ENCODE measurements at regions not wholly inside any gene's neighbourhood (a gene's known extent, or its start where the extent isn't known, plus 50 kb on each side); places are given as distances from the start of the nearest gene placed in this dataset.

DNA sequence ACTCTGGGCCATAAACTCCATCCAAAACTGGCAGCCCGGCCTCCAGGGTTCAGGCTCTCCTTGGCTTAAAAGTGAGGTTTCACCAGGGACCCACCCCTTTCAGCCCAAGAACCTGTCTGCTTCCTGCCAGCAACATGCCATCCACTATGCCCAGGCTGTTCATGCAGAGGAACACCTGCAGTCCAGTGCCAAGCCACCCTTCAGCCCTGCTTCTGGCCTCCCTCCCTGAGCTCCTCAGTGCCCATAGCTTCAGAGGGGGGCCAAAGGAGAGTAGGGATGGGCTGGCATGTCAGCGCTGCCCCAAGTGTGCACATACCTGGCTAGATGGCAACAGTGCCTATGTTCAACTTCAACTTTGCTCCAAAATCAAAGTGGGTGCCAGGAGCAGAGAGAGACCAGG lies 166.9 kb upstream of the MRPS30 start:
- H3K4me1 ChIP-seq (ENCODE audit: low read length): no peaks in the 10 kb centered on the region
- H3K9ac ChIP-seq (ENCODE audit: low read length): no peak overlapping the region
- H3K79me2 ChIP-seq (ENCODE audit: low read length): no peaks in the 10 kb centered on the region
- H3K9me3 ChIP-seq (ENCODE audit: insufficient read depth, low read length): no peaks in the 10 kb centered on the region
- H3K27me3 ChIP-seq (ENCODE audit: low read depth, low read length): no peaks in the 10 kb centered on the region
- no peaks in the 10 kb centered on the region for H4K20me1 ChIP-seq (ENCODE audit: insufficient read depth, low read length)
- no peaks in the 10 kb centered on the region for H3K36me3 ChIP-seq (replicated peaks; ENCODE audit: low read depth, low read length)
- no peak overlapping the region for H3K27ac ChIP-seq (ENCODE audit: low read length)
- H3K4me2 ChIP-seq (ENCODE audit: low read length): no peak overlapping the region
- H3K4me3 ChIP-seq (ENCODE audit: low read length): no peak overlapping the region
- TF ChIP-seq, protein P1, sequence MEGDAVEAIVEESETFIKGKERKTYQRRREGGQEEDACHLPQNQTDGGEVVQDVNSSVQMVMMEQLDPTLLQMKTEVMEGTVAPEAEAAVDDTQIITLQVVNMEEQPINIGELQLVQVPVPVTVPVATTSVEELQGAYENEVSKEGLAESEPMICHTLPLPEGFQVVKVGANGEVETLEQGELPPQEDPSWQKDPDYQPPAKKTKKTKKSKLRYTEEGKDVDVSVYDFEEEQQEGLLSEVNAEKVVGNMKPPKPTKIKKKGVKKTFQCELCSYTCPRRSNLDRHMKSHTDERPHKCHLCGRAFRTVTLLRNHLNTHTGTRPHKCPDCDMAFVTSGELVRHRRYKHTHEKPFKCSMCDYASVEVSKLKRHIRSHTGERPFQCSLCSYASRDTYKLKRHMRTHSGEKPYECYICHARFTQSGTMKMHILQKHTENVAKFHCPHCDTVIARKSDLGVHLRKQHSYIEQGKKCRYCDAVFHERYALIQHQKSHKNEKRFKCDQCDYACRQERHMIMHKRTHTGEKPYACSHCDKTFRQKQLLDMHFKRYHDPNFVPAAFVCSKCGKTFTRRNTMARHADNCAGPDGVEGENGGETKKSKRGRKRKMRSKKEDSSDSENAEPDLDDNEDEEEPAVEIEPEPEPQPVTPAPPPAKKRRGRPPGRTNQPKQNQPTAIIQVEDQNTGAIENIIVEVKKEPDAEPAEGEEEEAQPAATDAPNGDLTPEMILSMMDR (IDR thresholded peaks at IDR 0.05; ENCODE audit: low read depth, low read length): no peak
- no peak for TF ChIP-seq EZH2phosphoT487 (IDR thresholded peaks at IDR 0.05; ENCODE audit: low read depth)
- no peak overlapping the region for H2AFZ ChIP-seq (ENCODE audit: low read depth, low read length)

DNA sequence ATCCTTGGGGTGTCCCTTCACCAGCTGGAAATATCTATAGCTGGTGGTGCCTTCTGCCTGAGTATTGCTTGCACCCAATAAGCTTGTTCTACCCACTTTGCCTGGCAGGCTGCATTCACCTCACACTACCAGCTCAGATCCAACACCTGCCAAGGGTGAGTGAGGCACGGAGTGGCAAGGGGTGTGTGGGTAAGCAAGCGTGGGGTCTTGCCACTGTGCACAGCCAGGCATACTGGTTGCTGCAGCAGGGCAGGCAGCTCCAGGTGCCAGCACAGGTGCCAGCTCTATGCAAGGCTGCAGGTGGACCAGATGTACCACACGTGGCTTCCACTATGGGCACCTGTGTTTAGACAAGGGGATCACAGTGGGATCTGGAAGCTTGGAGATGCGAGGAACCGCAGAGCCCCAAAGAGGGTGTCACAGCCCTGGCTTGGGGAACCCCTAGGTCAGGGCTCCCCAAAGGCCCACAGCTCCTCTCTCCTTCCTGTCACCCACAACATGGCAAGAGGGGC lies 167.7 kb upstream of the MRPS30 start:
- no peaks in the 10 kb centered on the region for H3K4me1 ChIP-seq (ENCODE audit: low read length)
- H3K36me3 ChIP-seq (replicated peaks; ENCODE audit: low read depth, low read length): no peaks in the 10 kb centered on the region
- H3K4me3 ChIP-seq (ENCODE audit: low read length): no peak overlapping the region
- H3K9ac ChIP-seq (ENCODE audit: low read length): no peak overlapping the region
- no peaks in the 10 kb centered on the region for H3K79me2 ChIP-seq (ENCODE audit: low read length)
- H3K9me3 ChIP-seq (ENCODE audit: insufficient read depth, low read length): no peaks in the 10 kb centered on the region
- H2AFZ ChIP-seq (ENCODE audit: low read depth, low read length): no peak overlapping the region
- H4K20me1 ChIP-seq (ENCODE audit: insufficient read depth, low read length): no peaks in the 10 kb centered on the region
- no peak overlapping the region for H3K4me2 ChIP-seq (ENCODE audit: low read length)
- no peak overlapping the region for H3K27ac ChIP-seq (ENCODE audit: low read length)
- H3K27me3 ChIP-seq (ENCODE audit: low read depth, low read length): no peaks in the 10 kb centered on the region
- TF ChIP-seq EZH2phosphoT487 (IDR thresholded peaks at IDR 0.05; ENCODE audit: low read depth): no peak
- TF ChIP-seq, protein P1 (IDR thresholded peaks at IDR 0.05; ENCODE audit: low read depth, low read length): no peak

DNA sequence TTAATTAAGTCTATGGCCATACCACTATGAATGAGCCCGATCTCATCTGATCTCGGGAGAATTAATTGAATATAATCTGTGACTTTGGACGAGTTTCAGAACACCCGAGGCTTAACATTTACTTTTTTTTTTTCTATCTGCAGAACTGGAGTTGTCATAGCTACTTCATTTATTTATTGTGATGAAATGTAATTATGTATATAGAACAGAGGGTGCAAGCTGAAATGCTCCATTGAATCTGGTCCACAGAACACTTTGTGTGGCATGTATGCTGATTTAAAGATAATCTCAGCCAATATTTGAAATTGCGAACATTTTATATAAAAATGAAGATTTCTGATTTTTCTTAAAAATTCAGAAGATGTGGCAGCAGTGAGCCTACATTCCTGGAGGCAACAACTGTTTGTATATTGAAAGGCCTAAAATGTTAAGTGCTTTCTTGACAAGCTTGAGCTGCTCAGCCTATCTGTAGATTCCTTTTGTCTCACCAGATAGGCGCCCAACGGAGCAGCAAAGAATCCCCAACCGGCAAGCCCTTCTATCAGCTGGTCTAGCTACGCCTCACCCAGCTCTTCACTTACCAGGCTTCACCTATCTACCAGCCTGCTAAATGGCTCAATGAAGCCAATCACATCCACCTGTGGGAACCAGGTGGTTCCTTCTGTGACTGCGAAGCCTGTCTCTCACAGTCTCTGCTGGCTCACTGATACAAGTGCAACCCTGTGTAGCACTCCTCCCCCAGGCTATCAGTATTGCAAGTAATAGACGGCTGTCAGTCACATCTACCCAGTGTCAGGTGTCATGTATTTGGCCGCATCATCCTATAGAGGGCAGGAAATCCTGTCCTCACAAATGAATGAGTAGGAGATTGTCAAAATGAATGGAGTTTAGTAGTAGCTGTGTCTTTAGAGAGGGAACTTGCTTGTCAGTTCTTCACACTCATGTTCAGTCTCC lies 170.6 kb upstream of the MRPS30 start:
- Histone ChIP-seq H2AFZ (ENCODE audit: low read depth, low read length) (no peak overlapping the region), H3K9ac (ENCODE audit: low read length) (no peak overlapping the region), H3K9me3 (ENCODE audit: insufficient read depth, low read length) (no peaks in the 10 kb centered on the region), H3K4me3 (ENCODE audit: low read length) (no peak overlapping the region), H3K4me2 (ENCODE audit: low read length) (no peak overlapping the region), H3K79me2 (ENCODE audit: low read length) (no peaks in the 10 kb centered on the region), H3K27ac (ENCODE audit: low read length) (no peak overlapping the region), H3K36me3 (replicated peaks; ENCODE audit: low read depth, low read length) (no peaks in the 10 kb centered on the region), H3K4me1 (ENCODE audit: low read length) (no peaks in the 10 kb centered on the region), H4K20me1 (ENCODE audit: insufficient read depth, low read length) (no peaks in the 10 kb centered on the region), H3K27me3 (ENCODE audit: low read depth, low read length) (no peaks in the 10 kb centered on the region)
- TF ChIP-seq EZH2phosphoT487 (IDR thresholded peaks at IDR 0.05; ENCODE audit: low read depth): no peak
- TF ChIP-seq, protein P1 (IDR thresholded peaks at IDR 0.05; ENCODE audit: low read depth, low read length): no peak

DNA sequence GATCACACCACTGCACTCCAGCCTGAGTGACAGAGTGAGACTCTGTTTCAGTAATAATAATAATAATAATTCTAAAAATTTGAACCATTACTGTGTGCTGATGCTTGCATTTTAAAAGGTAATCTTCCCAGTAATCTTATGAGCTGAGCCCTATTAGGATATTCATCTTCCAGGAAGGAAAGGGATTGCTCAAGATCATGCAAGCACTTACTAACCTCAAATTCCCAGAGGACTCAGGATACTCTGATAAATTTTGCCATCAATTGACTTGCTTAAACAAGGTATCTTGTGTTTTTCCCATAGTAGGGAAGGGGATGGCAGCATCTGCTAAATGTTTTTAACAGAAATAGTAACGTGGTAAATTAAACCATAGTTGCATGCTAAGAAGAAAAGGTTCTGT lies 176.4 kb upstream of the MRPS30 start:
- Histone ChIP-seq H3K79me2 (ENCODE audit: low read length) (no peaks in the 10 kb centered on the region), H2AFZ (ENCODE audit: low read depth, low read length) (no peak overlapping the region), H3K36me3 (replicated peaks; ENCODE audit: low read depth, low read length) (no peaks in the 10 kb centered on the region), H3K27me3 (ENCODE audit: low read depth, low read length) (no peaks in the 10 kb centered on the region), H3K4me1 (ENCODE audit: low read length) (no peaks in the 10 kb centered on the region), H3K9me3 (ENCODE audit: insufficient read depth, low read length) (no peaks in the 10 kb centered on the region), H3K9ac (ENCODE audit: low read length) (no peak overlapping the region), H4K20me1 (ENCODE audit: insufficient read depth, low read length) (no peaks in the 10 kb centered on the region), H3K4me3 (ENCODE audit: low read length) (no peak overlapping the region), H3K4me2 (ENCODE audit: low read length) (no peak overlapping the region), H3K27ac (ENCODE audit: low read length) (no peak overlapping the region)
- no peak for TF ChIP-seq EZH2phosphoT487 (IDR thresholded peaks at IDR 0.05; ENCODE audit: low read depth)
- TF ChIP-seq, protein P1 (IDR thresholded peaks at IDR 0.05; ENCODE audit: low read depth, low read length): no peak
